GM12878 (cell line): ENCODE measurements at regions not wholly inside any gene's neighbourhood (a gene's known extent, or its start where the extent isn't known, plus 50 kb on each side); places are given as distances from the start of the nearest gene placed in this dataset.

ENCODE experiments used
- ATAC-seq: fragments of 200-7000 bp; cut with Tn5 transposase; 3 replicates; pipeline ENCODE4 v1.9.1; 2020; ENCODE audit warnings: mild to moderate bottlenecking, moderate library complexity
- BruUV-seq: library from RNA; stranded (reverse); fragments of 400-500 nt; replicated peaks from 2 replicates; lab custom pipeline; 2021; lab: Mats Ljungman, UMichigan
- CTCF ChIA-PET: fragments of 300-600 bp; sonication (Branson Sonifier 250); formaldehyde crosslinking; extraction: SDS; loops from one replicate; lab custom pipeline; 2021; ENCODE audit warnings: inconsistent platforms; lab: Yijun Ruan, JAX
- POLR2A ChIA-PET: fragments of 350-600 bp; formaldehyde crosslinking; extraction: SDS; loops from one replicate; lab custom pipeline; 2021; ENCODE audit warnings: inconsistent platforms; lab: Charles Lee
- RAD21 ChIA-PET: fragments of 300-600 bp; sonication (Branson Sonifier 250); formaldehyde crosslinking; loops from one replicate; lab custom pipeline; 2023; ENCODE audit warnings: antibody characterized with exemption; ENCODE audit not compliant: unreplicated experiment; lab: Charles Lee
- SMC1A ChIA-PET: fragments of 300-600 bp; sonication (Branson Sonifier 250); formaldehyde crosslinking; loops from one replicate; lab custom pipeline; 2023; ENCODE audit not compliant: unreplicated experiment, uncharacterized antibody; lab: Charles Lee
- DNase-seq: peaks from one replicate; pipeline ENCODE4 v3.0.0-alpha.2; 2011; ENCODE audit warnings: low read depth, low spot score
- FAIRE-seq: peaks from 3 replicates; lab custom pipeline; 2011; peaks lifted over from hg19 to GRCh38; lab: Jason Lieb, UNC
- H2AFZ ChIP-seq: 2 replicates; pipeline ENCODE4 v1.6.0; 2011; ENCODE audit warnings: low read depth, low read length, control low read depth; ENCODE audit not compliant: control insufficient read depth
- H3K27ac ChIP-seq: 2 replicates; pipeline ENCODE4 v1.5.1; 2011; ENCODE audit warnings: control low read depth; ENCODE audit not compliant: control insufficient read depth, insufficient read depth
- H3K27me3 ChIP-seq, 2 experiments: replicated peaks in 1 of 2; 2 replicates each; pipeline versions ENCODE4 v1.6.0 to v1.6.1; 2011; ENCODE audit warnings: low read length in 1 of 2; ENCODE audit not compliant: control insufficient read depth in 2 of 2, insufficient read depth in 2 of 2
- H3K36me3 ChIP-seq, 2 experiments: 2 replicates each; pipeline ENCODE4 v1.5.1; 2011; ENCODE audit warnings: low read length in 1 of 2; ENCODE audit not compliant: control insufficient read depth in 2 of 2, insufficient read depth in 2 of 2
- H3K4me1 ChIP-seq: 2 replicates; pipeline ENCODE4 v1.6.1; 2011; ENCODE audit warnings: mild to moderate bottlenecking, low read length, moderate library complexity, mixed read lengths; ENCODE audit not compliant: control insufficient read depth, insufficient read depth
- H3K4me2 ChIP-seq: 2 replicates; pipeline ENCODE4 v1.6.0; 2011; ENCODE audit warnings: control low read depth; ENCODE audit not compliant: control insufficient read depth, insufficient read depth
- H3K4me3 ChIP-seq: fragments of 200-600 bp; sonication (generic); 2 replicates; pipeline ENCODE4 v1.5.1; 2016
- H3K79me2 ChIP-seq: 2 replicates; pipeline ENCODE4 v1.6.0; 2011; ENCODE audit warnings: low read length; ENCODE audit not compliant: control insufficient read depth, insufficient read depth
- H3K9ac ChIP-seq: 2 replicates; pipeline ENCODE4 v1.8.0; 2011; ENCODE audit warnings: low read length, control low read depth, mixed read lengths; ENCODE audit not compliant: control insufficient read depth, insufficient read depth
- H3K9me3 ChIP-seq: replicated peaks from 3 replicates; pipeline ENCODE4 v1.5.1; 2011; ENCODE audit warnings: mild to moderate bottlenecking, low read length; ENCODE audit not compliant: control insufficient read depth, insufficient read depth
- H4K20me1 ChIP-seq: 2 replicates; pipeline ENCODE4 v1.6.0; 2011; ENCODE audit not compliant: control insufficient read depth, insufficient read depth
- ATF3 ChIP-seq: IDR thresholded peaks from 2 replicates; pipeline ENCODE4 v1.6.1; 2011; ENCODE audit warnings: low read depth, mild to moderate bottlenecking, low read length, moderate library complexity, borderline replicate concordance; ENCODE audit errors: extremely low read depth
- CBFB ChIP-seq: IDR thresholded peaks from 2 replicates; pipeline ENCODE4 v1.6.1; 2016; ENCODE audit warnings: antibody characterized with exemption, low read depth
- IRF3 ChIP-seq: fragments of 450-650 bp; IDR thresholded peaks from 2 replicates; pipeline ENCODE4 v1.6.1; 2014; ENCODE audit warnings: mild to moderate bottlenecking
- KLF5 ChIP-seq: fragments of 450-650 bp; IDR thresholded peaks from 2 replicates; pipeline ENCODE4 v1.6.1; 2014; ENCODE audit warnings: mild to moderate bottlenecking; ENCODE audit not compliant: partially characterized antibody
- MEF2B ChIP-seq: fragments of 450-650 bp; IDR thresholded peaks from 2 replicates; pipeline ENCODE4 v1.6.1; 2018; ENCODE audit warnings: mild to moderate bottlenecking, moderate library complexity; ENCODE audit not compliant: partially characterized antibody, poor library complexity, severe bottlenecking
- MYC ChIP-seq: IDR thresholded peaks from 2 replicates; pipeline ENCODE4 v1.6.1; 2011; ENCODE audit warnings: mild to moderate bottlenecking, low read length, moderate library complexity, inconsistent platforms; ENCODE audit not compliant: insufficient read depth, insufficient replicate concordance, insufficient read length, severe bottlenecking
- NFXL1 ChIP-seq: fragments of 450-650 bp; IDR thresholded peaks from 2 replicates; pipeline ENCODE4 v1.6.1; 2017; ENCODE audit warnings: antibody characterized with exemption, mild to moderate bottlenecking, borderline replicate concordance
- RAD21 ChIP-seq: IDR thresholded peaks from 2 replicates; pipeline ENCODE4 v1.6.1; 2011; ENCODE audit warnings: mild to moderate bottlenecking, low read depth, low read length, moderate library complexity; ENCODE audit not compliant: insufficient read depth
- RBBP5 ChIP-seq: fragments of 200-600 bp; sonication (generic); conservative IDR thresholded peaks from 2 replicates; pipeline ENCODE4 v1.6.1; 2016
- SIX5 ChIP-seq: IDR thresholded peaks from 2 replicates; pipeline ENCODE4 v1.6.1; 2011; ENCODE audit warnings: mild to moderate bottlenecking, low read depth, low read length, moderate library complexity; ENCODE audit not compliant: severe bottlenecking
- SREBF2 ChIP-seq: IDR thresholded peaks from 2 replicates; pipeline ENCODE4 v1.6.1; 2012; ENCODE audit warnings: mild to moderate bottlenecking, low read length
- SUZ12 ChIP-seq: fragments of 200-600 bp; sonication (generic); IDR thresholded peaks from one replicate; pipeline ENCODE4 v1.6.1; 2018; ENCODE audit warnings: antibody characterized with exemption, mild to moderate bottlenecking; ENCODE audit not compliant: unreplicated experiment
- TBL1XR1 ChIP-seq: IDR thresholded peaks from 2 replicates; pipeline ENCODE4 v1.6.1; 2012; ENCODE audit warnings: low read depth, low read length, improper control_type of control experiment
- USF1 ChIP-seq: IDR thresholded peaks from 2 replicates; pipeline ENCODE4 v1.6.1; 2011; ENCODE audit warnings: borderline replicate concordance, low read depth, mild to moderate bottlenecking, moderate library complexity, mixed read lengths, low read length; ENCODE audit not compliant: insufficient read depth; ENCODE audit errors: extremely low read length
- ZNF217 ChIP-seq: fragments of 450-650 bp; IDR thresholded peaks from 2 replicates; pipeline ENCODE4 v1.6.1; 2017; ENCODE audit warnings: antibody characterized with exemption, mild to moderate bottlenecking
- ZNF24 ChIP-seq: fragments of 450-650 bp; IDR thresholded peaks from 2 replicates; pipeline ENCODE4 v1.6.1; 2017; ENCODE audit warnings: antibody characterized with exemption, mild to moderate bottlenecking
- WGBS: methylation state at CpG from one replicate; pipeline ENCODE4 v1.1.6; 2016; ENCODE audit warnings: low lambda C conversion rate; ENCODE audit not compliant: insufficient replicate concordance, insufficient coverage; ENCODE audit errors: missing lambda C conversion rate; 5-methylcytosine and 5-hydroxymethylcytosine counted together
- in situ Hi-C: fragments of 300-500 bp; cut with MboI; formaldehyde crosslinking; loops from 9 replicates; pipeline ENCODE4 v1.14.3; 2018; ENCODE audit warnings: mixed read lengths
- intact Hi-C: fragments of 100-400 bp; cut with micrococcal nuclease; formaldehyde crosslinking; loops from one replicate; pipeline ENCODE4 v1.14.2; 2022; ENCODE audit not compliant: unreplicated experiment

GRCh38 chr3:113150250-113150649 lies 61.1 kb upstream of the BOC start:
- intact Hi-C loops: no loop called here
- no peak for TF ChIP-seq SREBF2
- TF ChIP-seq, all 136 proteins: peak for 0
- no peak overlapping the region for H3K27ac ChIP-seq
- no peak overlapping the region for H3K9ac ChIP-seq
- SMC1A ChIA-PET: interaction anchor here (1.7 kb wide), 1 partner anchor 138 kb away, joined by 4 read pairs; no protein-coding TSS in a partner anchor
- WGBS: 75% methylated on average over 5 of the region's 5 CpGs
- H3K79me2 ChIP-seq: no peaks in the 10 kb centered on the region
- POLR2A ChIA-PET: no interaction called here
- no peak overlapping the region for H3K4me2 ChIP-seq
- H3K27me3 ChIP-seq: no peaks in the 10 kb centered on the region
- H3K4me1 ChIP-seq: peaks cover 11% of the 10 kb centered on the region
- no peak overlapping the region for H3K4me3 ChIP-seq
- CTCF ChIA-PET: interaction anchor here (1.5 kb wide), 1 partner anchor 138 kb away, joined by 3 read pairs; no protein-coding TSS in a partner anchor
- BruUV-seq: no TSS peak
- RAD21 ChIA-PET: no interaction called here
- in situ Hi-C loops: no loop called here
- no peak for DNase-seq
- FAIRE-seq: no peak
- H3K36me3 ChIP-seq: no peaks in the 10 kb centered on the region
- ATAC-seq: no peak
- no peaks in the 10 kb centered on the region for H3K9me3 ChIP-seq
- no peak overlapping the region for H2AFZ ChIP-seq
- no peaks in the 10 kb centered on the region for H4K20me1 ChIP-seq

- intact Hi-C loops (no loop called here), in situ Hi-C loops (no loop called here)
- Histone ChIP-seq H3K4me1 (peaks cover 11% of the 10 kb centered on the region), H3K79me2 (no peaks in the 10 kb centered on the region), H3K27ac (no peak overlapping the region), H3K9ac (no peak overlapping the region), H3K4me2 (no peak overlapping the region), H3K27me3 (no peaks in the 10 kb centered on the region), H3K9me3 (no peaks in the 10 kb centered on the region), H4K20me1 (no peaks in the 10 kb centered on the region), H2AFZ (no peak overlapping the region), H3K36me3 (no peaks in the 10 kb centered on the region), H3K4me3 (no peak overlapping the region)
- ChIA-PET RAD21 (no interaction called here), CTCF (interaction anchor here (0.6 kb wide), 2 partner anchors 15 to 101 kb away, joined by 3 read pairs; no protein-coding TSS in a partner anchor), SMC1A (no interaction called here), POLR2A (no interaction called here)
- DNase-seq (no peak), ATAC-seq (no peak), FAIRE-seq (no peak)
- BruUV-seq: no TSS peak
- WGBS: 55% methylated on average over 6 of the region's 6 CpGs
- TF ChIP-seq USF1 (no peak), SUZ12 (no peak), RAD21 (no peak), KLF5 (no peak), SIX5 (no peak), RBBP5 (no peak), MYC (no peak), IRF3 (no peak), CBFB (no peak), MEF2B (no peak), NFXL1 (no peak), ZNF217 (no peak), ZNF24 (no peak), TBL1XR1 (no peak), ATF3 (no peak)
Observed at GRCh38 chr3:113151461-113152031, 59.8 kb upstream of the BOC start.
